Omental fat pad (tissue), 3 donors: ENCODE measurements at regions not wholly inside any gene's neighbourhood (a gene's known extent, or its start where the extent isn't known, plus 50 kb on each side); places are given as distances from the start of the nearest gene placed in this dataset.

Source experiments
- ATAC-seq: fragments of 150-250 bp; one replicate; pipeline ENCODE4 v1.9.1; 2016; ENCODE audit warnings: mild to moderate bottlenecking, moderate library complexity; ENCODE audit not compliant: low FRiP score
- DNase-seq: peaks from one replicate; pipeline ENCODE4 v3.0.0-alpha.2; 2019; ENCODE audit warnings: low spot score
- CTCF ChIP-seq, 3 donors: fragments of 450-650 bp; IDR thresholded peaks; one replicate each; pipeline ENCODE4 v1.5.1; 2016 to 2017; ENCODE audit warnings: antibody characterized with exemption in 3 of 3, mild to moderate bottlenecking in 3 of 3, moderate library complexity in 2 of 3

- ATAC-seq (no peak), DNase-seq (no peak)
- TF ChIP-seq CTCF (IDR thresholded peaks at IDR 0.05): no peak
These were observed 152.3 kb downstream of the AASDH start for GRCh38 chr4:56235011-56235410.

GRCh38 chr4:56234098-56234497 lies 153.2 kb downstream of the AASDH start:
- TF ChIP-seq CTCF (IDR thresholded peaks at IDR 0.05): no peak
- DNase-seq (no peak), ATAC-seq (no peak)

- TF ChIP-seq CTCF (IDR thresholded peaks at IDR 0.05): no peak
- no peak for ATAC-seq
These were observed 155.9 kb downstream of the AASDH start for GRCh38 chr4:56231410-56231809.

GRCh38 chr4:56229947-56230346 lies 157.3 kb downstream of the AASDH start:
- TF ChIP-seq CTCF (IDR thresholded peaks at IDR 0.05): no peak
- ATAC-seq: no peak

More at GRCh38 chr4:56231410-56231809, 155.9 kb downstream of the AASDH start:
- no peak for DNase-seq

GRCh38 chr4:56227301-56227835 lies 159.9 kb downstream of the AASDH start:
- no peak for DNase-seq

More at GRCh38 chr4:56229947-56230346, 157.3 kb downstream of the AASDH start:
- no peak for DNase-seq

GRCh38 chr4:56226579-56226978 lies 160.7 kb downstream of the AASDH start:
- no peak for TF ChIP-seq CTCF (IDR thresholded peaks at IDR 0.05)
- ATAC-seq (no peak), DNase-seq (no peak)

More at GRCh38 chr4:56227301-56227835, 159.9 kb downstream of the AASDH start:
- no peak for ATAC-seq
- TF ChIP-seq CTCF (IDR thresholded peaks at IDR 0.05): no peak

GRCh38 chr4:56224641-56225040 lies 162.7 kb downstream of the AASDH start:
- DNase-seq (no peak), ATAC-seq (no peak)
- no peak for TF ChIP-seq CTCF (IDR thresholded peaks at IDR 0.05)
